H1 (cell line): ENCODE measurements at regions not wholly inside any gene's neighbourhood (a gene's known extent, or its start where the extent isn't known, plus 50 kb on each side); places are given as distances from the start of the nearest gene placed in this dataset.

ENCODE experiments used
- CTCF ChIA-PET: fragments of 300-600 bp; sonication (Branson Sonifier 250); formaldehyde crosslinking; loops from one replicate; lab custom pipeline; 2021; ENCODE audit not compliant: partially characterized antibody; lab: Charles Lee
- POLR2A ChIA-PET: fragments of 300-600 bp; sonication (Branson Sonifier 250); formaldehyde crosslinking; loops from one replicate; lab custom pipeline; 2021; ENCODE audit warnings: inconsistent platforms; ENCODE audit not compliant: partially characterized antibody; lab: Charles Lee
- DNase-seq, 2 experiments: peaks; one replicate each; pipeline versions ENCODE4 v3.0.0 to v3.0.0-alpha.2; 2010 to 2022; ENCODE audit warnings: low spot score in 2 of 2, low read depth in 1 of 2, mixed read lengths in 1 of 2
- FAIRE-seq: peaks from 2 replicates; lab custom pipeline; 2011; peaks lifted over from hg19 to GRCh38; lab: Jason Lieb, UNC
- H2AFZ ChIP-seq: 2 replicates; pipeline ENCODE4 v1.8.1; 2012; ENCODE audit warnings: low read length, inconsistent platforms
- H2AK5ac ChIP-seq: 2 replicates; pipeline ENCODE4 v1.6.1; 2013; ENCODE audit warnings: low read depth, low read length
- H2BK120ac ChIP-seq: replicated peaks from 2 replicates; pipeline ENCODE3; 2013; ENCODE audit warnings: low read depth, low read length, inconsistent platforms
- H2BK12ac ChIP-seq: 2 replicates; pipeline ENCODE4 v1.6.1; 2013; ENCODE audit warnings: low read depth, low read length
- H2BK15ac ChIP-seq: 2 replicates; pipeline ENCODE4 v1.6.1; 2013; ENCODE audit warnings: low read length
- H2BK20ac ChIP-seq: 2 replicates; pipeline ENCODE4 v1.6.1; 2013; ENCODE audit warnings: low read length
- H2BK5ac ChIP-seq: 2 replicates; pipeline ENCODE4 v1.6.1; 2013; ENCODE audit warnings: low read depth, low read length
- H3K14ac ChIP-seq: 2 replicates; pipeline ENCODE4 v1.6.1; 2013; ENCODE audit warnings: inconsistent platforms; ENCODE audit not compliant: insufficient read length
- H3K18ac ChIP-seq: 2 replicates; pipeline ENCODE4 v1.6.1; 2013; ENCODE audit warnings: low read length; ENCODE audit errors: extremely low read depth
- H3K23ac ChIP-seq: 2 replicates; pipeline ENCODE4 v1.6.1; 2013; ENCODE audit warnings: inconsistent platforms; ENCODE audit not compliant: insufficient read length
- H3K23me2 ChIP-seq: 2 replicates; pipeline ENCODE4 v1.6.1; 2013; ENCODE audit warnings: low read depth, low read length
- H3K27ac ChIP-seq: 2 replicates; pipeline ENCODE4 v1.6.1; 2011; ENCODE audit warnings: low read depth, low read length, inconsistent platforms
- H3K27me3 ChIP-seq, 4 experiments: replicated peaks in 1 of 4; 1 replicate in 1 of 4; 2 replicates in 3 of 4; pipeline versions ENCODE4 v1.6.1 to v1.8.1; 2011 to 2013; ENCODE audit warnings: low read length in 3 of 4, mild to moderate bottlenecking in 3 of 4, inconsistent platforms in 2 of 4, mixed read lengths in 2 of 4, moderate library complexity in 1 of 4; ENCODE audit not compliant: control insufficient read depth in 3 of 4, insufficient read depth in 3 of 4; ENCODE audit errors: extremely low read depth in 1 of 4
- H3K36me3 ChIP-seq, 4 experiments: 2 replicates each; pipeline versions ENCODE4 v1.6.1 to v1.8.1; 2011 to 2013; ENCODE audit warnings: mild to moderate bottlenecking in 4 of 4, low read length in 3 of 4, moderate library complexity in 2 of 4, control low read depth in 1 of 4, inconsistent platforms in 1 of 4; ENCODE audit not compliant: insufficient read depth in 4 of 4, control insufficient read depth in 2 of 4
- H3K4ac ChIP-seq: replicated peaks from 2 replicates; pipeline ENCODE3; 2013; ENCODE audit warnings: low read length, low read depth, mixed read lengths, inconsistent platforms; ENCODE audit not compliant: insufficient read length
- H3K4me1 ChIP-seq, 4 experiments: replicated peaks in 1 of 4; 1 replicate in 1 of 4; 2 replicates in 3 of 4; pipeline versions ENCODE4 v1.6.1 to v1.8.1; 2011 to 2013; ENCODE audit warnings: low read length in 3 of 4, inconsistent platforms in 2 of 4, mixed read lengths in 1 of 4; ENCODE audit not compliant: insufficient read depth in 4 of 4, control insufficient read depth in 3 of 4
- H3K4me2 ChIP-seq, 2 experiments: 2 replicates each; pipeline versions ENCODE4 v1.6.1 to v1.8.1; 2011 to 2013; ENCODE audit warnings: low read depth in 2 of 2, low read length in 2 of 2, control low read depth in 1 of 2, inconsistent platforms in 1 of 2, mild to moderate bottlenecking in 1 of 2; ENCODE audit not compliant: insufficient read depth in 1 of 2
- H3K4me3 ChIP-seq, 4 experiments: fragments of 200-600, 300-600 bp in 1 of 4; sonication (generic), shearing (Covaris generic), sonication (Bioruptor Twin) in 1 of 4; 2 replicates each; pipeline versions ENCODE4 v1.5.1 to v1.8.1; 2011 to 2016; ENCODE audit warnings: low read length in 4 of 4, low read depth in 3 of 4, control low read depth in 2 of 4, inconsistent platforms in 2 of 4, mild to moderate bottlenecking in 2 of 4, mixed read lengths in 1 of 4, moderate library complexity in 1 of 4; ENCODE audit not compliant: insufficient read depth in 2 of 4; ENCODE audit errors: extremely low read depth in 1 of 4
- H3K56ac ChIP-seq: replicated peaks from 2 replicates; pipeline ENCODE3; 2013; ENCODE audit warnings: low read depth, mild to moderate bottlenecking, mixed read lengths, low read length, inconsistent platforms; ENCODE audit not compliant: insufficient read length
- H3K79me1 ChIP-seq: 2 replicates; pipeline ENCODE4 v1.6.1; 2013; ENCODE audit warnings: low read depth, low read length, control low read depth
- H3K79me2 ChIP-seq, 2 experiments: 2 replicates each; pipeline versions ENCODE4 v1.6.1 to v1.8.1; 2012 to 2013; ENCODE audit warnings: low read length in 2 of 2, mild to moderate bottlenecking in 2 of 2, inconsistent platforms in 1 of 2; ENCODE audit not compliant: insufficient read depth in 2 of 2, control insufficient read depth in 1 of 2
- H3K9ac ChIP-seq, 4 experiments: replicated peaks in 1 of 4; 1 replicate in 1 of 4; 2 replicates in 3 of 4; pipeline versions ENCODE4 v1.6.1 to v1.8.1; 2011 to 2013; ENCODE audit warnings: low read depth in 3 of 4, low read length in 3 of 4, control low read depth in 2 of 4, mild to moderate bottlenecking in 2 of 4, moderate library complexity in 2 of 4, inconsistent platforms in 1 of 4; ENCODE audit errors: extremely low read depth in 1 of 4
- H3K9me3 ChIP-seq, 2 experiments: 2 replicates each; pipeline versions ENCODE4 v1.6.1 to v1.8.1; 2012 to 2013; ENCODE audit warnings: mild to moderate bottlenecking in 2 of 2, moderate library complexity in 2 of 2, control low read depth in 1 of 2, inconsistent platforms in 1 of 2, low read depth in 1 of 2, low read length in 1 of 2, mixed read lengths in 1 of 2; ENCODE audit not compliant: insufficient read depth in 2 of 2
- H4K20me1 ChIP-seq, 2 experiments: replicated peaks in 1 of 2; 2 replicates each; pipeline versions ENCODE3 to v1.8.1; 2011 to 2013; ENCODE audit warnings: inconsistent platforms in 2 of 2, low read length in 2 of 2, mild to moderate bottlenecking in 1 of 2; ENCODE audit not compliant: insufficient read depth in 2 of 2, control insufficient read depth in 1 of 2
- H4K5ac ChIP-seq: 2 replicates; pipeline ENCODE4 v1.6.1; 2013; ENCODE audit warnings: low read length, low read depth, mixed read lengths, inconsistent platforms; ENCODE audit not compliant: insufficient read length
- H4K8ac ChIP-seq: 2 replicates; pipeline ENCODE4 v1.8.0; 2013; ENCODE audit warnings: mild to moderate bottlenecking, moderate library complexity, low read length, inconsistent platforms; ENCODE audit not compliant: insufficient read depth; ENCODE audit errors: extremely low read depth
- H4K91ac ChIP-seq: replicated peaks from 2 replicates; pipeline ENCODE3; 2013; ENCODE audit warnings: low read length, mixed read lengths, inconsistent platforms; ENCODE audit not compliant: insufficient read length
- ASH2L ChIP-seq: fragments of 200-600, 300-600 bp; sonication (generic); IDR thresholded peaks from one replicate; pipeline ENCODE4 v1.7.1; 2017; ENCODE audit warnings: low read length
- ATF2 ChIP-seq: IDR thresholded peaks from 2 replicates; pipeline ENCODE4 v1.6.1; 2012; ENCODE audit warnings: low read length, inconsistent platforms
- BCL11A ChIP-seq, 2 experiments: IDR thresholded peaks; one replicate each; pipeline ENCODE4 v1.6.1; 2011; ENCODE audit warnings: low read depth in 2 of 2, low read length in 2 of 2, mild to moderate bottlenecking in 2 of 2
- FOSL1 ChIP-seq: IDR thresholded peaks from 2 replicates; pipeline ENCODE4 v1.6.1; 2011; ENCODE audit warnings: mild to moderate bottlenecking, low read depth, low read length, moderate library complexity; ENCODE audit not compliant: insufficient read depth
- HDAC6 ChIP-seq: IDR thresholded peaks from one replicate; pipeline ENCODE4 v1.7.1; 2012; ENCODE audit warnings: low read depth, mild to moderate bottlenecking, inconsistent platforms, low read length, moderate library complexity
- KDM5A ChIP-seq: fragments of 200-600 bp; IDR thresholded peaks from 2 replicates; pipeline ENCODE4 v1.7.1; 2012; ENCODE audit warnings: mild to moderate bottlenecking, low read length, inconsistent platforms, mixed read lengths
- MAFK ChIP-seq: IDR thresholded peaks from 2 replicates; pipeline ENCODE4 v1.6.1; 2012; ENCODE audit warnings: low read depth, mild to moderate bottlenecking, improper control_type of control experiment, low read length
- POLR2AphosphoS5 ChIP-seq: IDR thresholded peaks from 2 replicates; pipeline ENCODE4 v1.6.1; 2011; ENCODE audit warnings: low read depth, low read length
- RBBP5 ChIP-seq: IDR thresholded peaks from 2 replicates; pipeline ENCODE4 v1.7.1; 2012; ENCODE audit warnings: low read depth, mild to moderate bottlenecking, inconsistent platforms, low read length, moderate library complexity, borderline replicate concordance
- RFX5 ChIP-seq: IDR thresholded peaks from 2 replicates; pipeline ENCODE4 v1.6.1; 2011; ENCODE audit warnings: low read depth, low read length, improper control_type of control experiment, borderline replicate concordance
- SP1 ChIP-seq: IDR thresholded peaks from 2 replicates; pipeline ENCODE4 v1.6.1; 2011; ENCODE audit warnings: low read depth, low read length
- SRF ChIP-seq: IDR thresholded peaks from 2 replicates; pipeline ENCODE4 v1.6.1; 2011; ENCODE audit warnings: mild to moderate bottlenecking, low read depth, low read length, moderate library complexity
- TEAD4 ChIP-seq: IDR thresholded peaks from 2 replicates; pipeline ENCODE4 v1.6.1; 2012; ENCODE audit warnings: low read depth, low read length, inconsistent platforms, mixed read lengths
- WGBS, 2 experiments: shearing (Covaris generic) in 1 of 2; methylation state at CpG; one replicate each; pipeline versions ENCODE4 v1.1.6 to v1.1.7; 2013 to 2015; ENCODE audit warnings: low lambda C conversion rate in 2 of 2, mixed read lengths in 2 of 2, inconsistent platforms in 1 of 2, low coverage in 1 of 2, missing lambda C conversion rate in 1 of 2; ENCODE audit not compliant: insufficient replicate concordance in 2 of 2, insufficient coverage in 1 of 2, insufficient read length in 1 of 2; ENCODE audit errors: extremely low coverage in 1 of 2, missing lambda C conversion rate in 1 of 2; 5-methylcytosine and 5-hydroxymethylcytosine counted together

GRCh38 chr13:50370303-50370950 is 355.2 kb downstream of the KCNRG start:
- Histone ChIP-seq H3K79me2 (no peaks in the 10 kb centered on the region), H3K9me3 (no peaks in the 10 kb centered on the region), H3K27ac (no peak overlapping the region), H4K20me1 (no peaks in the 10 kb centered on the region), H3K4me1 (no peaks in the 10 kb centered on the region), H3K9ac (peak overlapping the region in 1 of 4 experiments; percentile 8; a peak in 1 of 7 replicates), H2BK5ac (no peak overlapping the region), H3K18ac (no peak overlapping the region), H2AK5ac (no peak overlapping the region), H3K4me3 (no peak overlapping the region), H3K79me1 (no peaks in the 10 kb centered on the region), H3K23ac (no peak overlapping the region), H4K91ac (no peak overlapping the region), H2BK12ac (no peak overlapping the region), H3K14ac (no peak overlapping the region), H2BK20ac (no peak overlapping the region), H2BK120ac (no peak overlapping the region), H3K36me3 (no peaks in the 10 kb centered on the region), H4K8ac (no peak overlapping the region), H3K23me2 (no peaks in the 10 kb centered on the region), H2BK15ac (no peak overlapping the region), H2AFZ (no peak overlapping the region), H3K56ac (no peak overlapping the region), H3K4ac (no peak overlapping the region), H4K5ac (no peak overlapping the region), H3K27me3 (no peaks in the 10 kb centered on the region), H3K4me2 (no peak overlapping the region)
- WGBS, 2 experiments = 87% methylated on average over 5 of the region's 5 CpGs; no CpG with 5 or more reads in 1 of the 2 experiments
- CTCF ChIA-PET = interaction anchor here (1.1 to 1.4 kb wide), 2 partner anchors 9 to 17 kb away, joined by 4 to 5 read pairs; no protein-coding TSS in a partner anchor
- DNase-seq = no peak
- POLR2A ChIA-PET = interaction anchor here (0.8 kb wide), 1 partner anchor 17 kb away, joined by 3 read pairs; no protein-coding TSS in a partner anchor
- no peak for FAIRE-seq
- TF ChIP-seq MAFK = no peak
- no peak for TF ChIP-seq SRF
- TF ChIP-seq POLR2AphosphoS5 = no peak
- no peak for TF ChIP-seq KDM5A
- TF ChIP-seq FOSL1 = no peak
- no peak for TF ChIP-seq TEAD4
- no peak for TF ChIP-seq HDAC6
- no peak for TF ChIP-seq SP1
- TF ChIP-seq RFX5 = no peak
- TF ChIP-seq BCL11A (IDR thresholded peaks at IDR 0.05; ENCODE audit: low read depth in 2 of 2, low read length in 2 of 2) = no peak
- no peak for TF ChIP-seq ASH2L
- no peak for TF ChIP-seq RBBP5
- no peak for TF ChIP-seq ATF2
